Tibial nerve (tissue), 4 donors: ENCODE measurements at regions not wholly inside any gene's neighbourhood (a gene's known extent, or its start where the extent isn't known, plus 50 kb on each side); places are given as distances from the start of the nearest gene placed in this dataset.

Source experiments
- DNase-seq, 2 donors: peaks; one replicate each; pipeline ENCODE4 v3.0.0-alpha.2; 2019; ENCODE audit warnings: low spot score in 2 of 2
- H3K27ac ChIP-seq, 4 donors: fragments of 200-600 bp; sonication (generic) in 3 of 4; one replicate each; pipeline ENCODE4 v1.5.1; 2017 to 2019; ENCODE audit warnings: mild to moderate bottlenecking in 1 of 4
- H3K27me3 ChIP-seq, 2 donors: fragments of 200-600 bp; sonication (generic) in 1 of 2; one replicate each; pipeline versions ENCODE4 v1.5.1 to v1.6.0; 2017 to 2019
- H3K36me3 ChIP-seq, 3 donors: fragments of 200-600 bp; sonication (generic); one replicate each; pipeline ENCODE4 v1.5.1; 2018 to 2019
- H3K4me1 ChIP-seq, 4 donors: fragments of 200-600 bp; sonication (generic) in 3 of 4; one replicate each; pipeline ENCODE4 v1.5.1; 2017 to 2019
- H3K4me3 ChIP-seq, 4 donors: fragments of 200-600 bp; sonication (generic) in 3 of 4; one replicate each; pipeline ENCODE4 v1.5.1; 2017 to 2019; ENCODE audit warnings: mild to moderate bottlenecking in 1 of 4, moderate library complexity in 1 of 4
- H3K9me3 ChIP-seq, 4 donors: fragments of 200-600 bp; sonication (generic) in 3 of 4; one replicate each; pipeline ENCODE4 v1.5.1; 2017 to 2019
- EP300 ChIP-seq, 2 donors: sonication (generic); formaldehyde crosslinking; IDR thresholded peaks; one replicate each; pipeline ENCODE4 v1.6.1; 2017; ENCODE audit warnings: antibody characterized with exemption in 2 of 2, mild to moderate bottlenecking in 1 of 2
- POLR2A ChIP-seq, 2 donors: fragments of 450-650 bp; IDR thresholded peaks; one replicate each; pipeline ENCODE4 v1.6.1; 2017; ENCODE audit warnings: antibody characterized with exemption in 2 of 2, mild to moderate bottlenecking in 2 of 2, moderate library complexity in 2 of 2
- WGBS, 2 donors: methylation state at CpG; one replicate each; pipeline ENCODE4 v1.1.5; 2018; 5-methylcytosine and 5-hydroxymethylcytosine counted together
- TF ChIP-seq, protein P1 (sequence below), 5 experiments: fragments of 200-600 bp in 3 of 5; fragments of 450-650 bp in 2 of 5; sonication (generic) in 3 of 5; IDR thresholded peaks; one replicate each; pipeline ENCODE4 v1.5.1; 2016 to 2019; ENCODE audit warnings: antibody characterized with exemption in 5 of 5, mild to moderate bottlenecking in 3 of 5, moderate library complexity in 2 of 5

DNA sequence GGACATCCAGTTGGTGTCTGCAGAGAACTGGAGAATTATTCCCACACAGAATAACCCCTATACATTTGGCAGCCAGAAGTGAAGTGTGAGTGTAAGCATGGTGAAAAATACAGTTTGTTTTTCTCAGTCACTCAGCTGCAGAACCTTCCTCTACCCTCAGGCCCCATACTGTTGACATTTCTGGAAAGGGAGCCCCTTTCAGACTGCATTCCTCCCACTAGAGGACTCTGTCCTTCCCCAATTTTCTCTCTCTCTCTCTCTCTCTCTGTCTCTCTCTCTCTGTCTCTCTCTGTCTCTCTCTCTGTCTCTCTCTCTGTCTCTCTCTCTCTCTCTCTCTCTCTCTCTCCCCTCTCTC lies 86.8 kb upstream of the STEAP1B start:
- no peak overlapping the region for H3K27ac ChIP-seq
- H3K36me3 ChIP-seq = no peaks in the 10 kb centered on the region
- H3K4me3 ChIP-seq = no peak overlapping the region
- DNase-seq = no peak
- TF ChIP-seq, protein P1, sequence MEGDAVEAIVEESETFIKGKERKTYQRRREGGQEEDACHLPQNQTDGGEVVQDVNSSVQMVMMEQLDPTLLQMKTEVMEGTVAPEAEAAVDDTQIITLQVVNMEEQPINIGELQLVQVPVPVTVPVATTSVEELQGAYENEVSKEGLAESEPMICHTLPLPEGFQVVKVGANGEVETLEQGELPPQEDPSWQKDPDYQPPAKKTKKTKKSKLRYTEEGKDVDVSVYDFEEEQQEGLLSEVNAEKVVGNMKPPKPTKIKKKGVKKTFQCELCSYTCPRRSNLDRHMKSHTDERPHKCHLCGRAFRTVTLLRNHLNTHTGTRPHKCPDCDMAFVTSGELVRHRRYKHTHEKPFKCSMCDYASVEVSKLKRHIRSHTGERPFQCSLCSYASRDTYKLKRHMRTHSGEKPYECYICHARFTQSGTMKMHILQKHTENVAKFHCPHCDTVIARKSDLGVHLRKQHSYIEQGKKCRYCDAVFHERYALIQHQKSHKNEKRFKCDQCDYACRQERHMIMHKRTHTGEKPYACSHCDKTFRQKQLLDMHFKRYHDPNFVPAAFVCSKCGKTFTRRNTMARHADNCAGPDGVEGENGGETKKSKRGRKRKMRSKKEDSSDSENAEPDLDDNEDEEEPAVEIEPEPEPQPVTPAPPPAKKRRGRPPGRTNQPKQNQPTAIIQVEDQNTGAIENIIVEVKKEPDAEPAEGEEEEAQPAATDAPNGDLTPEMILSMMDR (IDR thresholded peaks at IDR 0.05) = peak in 2 of 5 experiments; percentile 10 to 28
- no peak for TF ChIP-seq EP300 (IDR thresholded peaks at IDR 0.05)
- H3K4me1 ChIP-seq = peaks cover 0 to 49% (median 8%) of the 10 kb centered on the region in 4 donors
- H3K27me3 ChIP-seq = no peaks in the 10 kb centered on the region
- no peaks in the 10 kb centered on the region for H3K9me3 ChIP-seq

DNA sequence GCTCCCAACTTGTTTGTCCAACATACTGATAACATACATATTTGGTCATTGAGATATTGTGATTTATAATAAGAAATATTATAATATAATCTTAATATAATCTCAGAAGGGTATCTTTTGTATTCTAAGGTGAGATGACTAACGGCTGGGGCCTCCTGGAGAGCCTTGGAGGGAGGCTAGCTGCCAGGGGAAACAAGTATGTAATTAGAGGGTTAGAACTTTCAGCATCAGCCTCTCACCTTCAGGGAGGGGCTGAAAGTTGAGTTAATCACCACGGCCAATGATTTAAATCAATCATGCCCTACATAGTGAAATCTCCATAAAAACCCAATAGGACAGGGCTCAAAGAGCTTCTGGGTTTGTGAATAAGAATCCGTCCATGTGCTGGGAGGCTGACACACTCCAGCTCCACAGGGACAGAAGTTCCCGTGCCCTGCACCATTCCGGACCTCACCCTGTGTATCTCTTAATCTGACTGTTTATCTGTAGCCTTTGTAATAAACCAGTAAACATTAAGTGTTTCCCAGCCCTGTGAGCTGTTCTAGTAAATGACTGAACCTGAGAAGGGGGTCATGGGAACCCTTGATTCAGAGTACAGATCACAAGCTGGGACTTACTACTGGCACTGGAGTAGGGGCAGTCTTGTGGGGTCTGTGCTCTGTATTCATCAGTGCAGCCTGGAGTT lies 86.3 kb upstream of the STEAP1B start:
- Histone ChIP-seq H3K36me3 (no peaks in the 10 kb centered on the region), H3K9me3 (no peaks in the 10 kb centered on the region), H3K27me3 (no peaks in the 10 kb centered on the region), H3K4me3 (no peak overlapping the region), H3K27ac (no peak overlapping the region), H3K4me1 (peaks cover 0 to 49% (median 8%) of the 10 kb centered on the region in 4 donors)
- no peak for DNase-seq
- TF ChIP-seq POLR2A (IDR thresholded peaks at IDR 0.05) (no peak), EP300 (IDR thresholded peaks at IDR 0.05) (no peak)
- WGBS, 2 donors = 79 to 82% methylated on average over 5 of the region's 5 CpGs

DNA sequence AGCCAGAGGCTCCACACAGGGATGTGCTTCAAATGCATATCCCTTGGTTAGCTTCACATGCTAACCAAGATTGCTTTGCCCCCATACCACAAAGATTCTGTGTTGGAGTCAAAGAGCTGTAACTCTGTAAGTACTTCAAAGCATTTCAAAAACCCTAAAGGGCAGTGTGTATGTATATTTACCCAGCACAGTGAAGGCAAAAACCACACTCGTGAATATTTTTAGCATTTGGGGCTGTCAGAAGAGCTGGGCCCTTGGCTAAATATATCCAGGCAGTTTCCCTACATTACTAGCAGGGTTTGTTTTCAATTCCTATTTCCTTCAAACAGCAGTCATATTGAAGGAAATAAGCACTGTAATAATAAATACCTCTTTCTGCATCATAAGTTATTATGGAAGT lies 84.2 kb upstream of the STEAP1B start:
- H3K27me3 ChIP-seq = no peaks in the 10 kb centered on the region
- H3K27ac ChIP-seq = no peak overlapping the region
- no peaks in the 10 kb centered on the region for H3K9me3 ChIP-seq
- TF ChIP-seq POLR2A (IDR thresholded peaks at IDR 0.05) (no peak), EP300 (IDR thresholded peaks at IDR 0.05) (no peak)
- TF ChIP-seq, protein P1 (IDR thresholded peaks at IDR 0.05) = no peak
- no peaks in the 10 kb centered on the region for H3K36me3 ChIP-seq
- no peak for DNase-seq
- peaks cover 0 to 31% (median 0%) of the 10 kb centered on the region in 4 donors for H3K4me1 ChIP-seq
- H3K4me3 ChIP-seq = no peak overlapping the region
- whole genome bisulfite sequencing, 2 donors = 52 to 58% methylated on average over 1 of the region's 1 CpG

GRCh38 chr7:22582863-22583622 lies 83.1 kb upstream of the STEAP1B start:
- no peaks in the 10 kb centered on the region for H3K36me3 ChIP-seq
- H3K27ac ChIP-seq = no peak overlapping the region
- H3K9me3 ChIP-seq = no peaks in the 10 kb centered on the region
- no peaks in the 10 kb centered on the region for H3K27me3 ChIP-seq
- peaks cover 0 to 24% (median under 1%) of the 10 kb centered on the region in 4 donors for H3K4me1 ChIP-seq
- TF ChIP-seq EP300 (IDR thresholded peaks at IDR 0.05) (peak in 1 of 2 donors; percentile 12), POLR2A (IDR thresholded peaks at IDR 0.05) (no peak)
- 58 to 60% methylated on average over 7 of the region's 7 CpGs for WGBS, 2 donors
- H3K4me3 ChIP-seq = no peak overlapping the region
- no peak for DNase-seq

GRCh38 chr7:22581099-22581498 lies 81.1 kb upstream of the STEAP1B start:
- Histone ChIP-seq H3K4me1 (peaks cover 0 to 27% (median 5%) of the 10 kb centered on the region in 4 donors), H3K9me3 (no peaks in the 10 kb centered on the region), H3K36me3 (no peaks in the 10 kb centered on the region), H3K27me3 (no peaks in the 10 kb centered on the region), H3K27ac (no peak overlapping the region), H3K4me3 (no peak overlapping the region)
- 91 to 93% methylated on average over 3 of the region's 3 CpGs for WGBS, 2 donors
- DNase-seq = no peak
- TF ChIP-seq POLR2A (IDR thresholded peaks at IDR 0.05) = no peak
- no peak for TF ChIP-seq EP300 (IDR thresholded peaks at IDR 0.05)
- TF ChIP-seq, protein P1 (IDR thresholded peaks at IDR 0.05) = no peak

DNA sequence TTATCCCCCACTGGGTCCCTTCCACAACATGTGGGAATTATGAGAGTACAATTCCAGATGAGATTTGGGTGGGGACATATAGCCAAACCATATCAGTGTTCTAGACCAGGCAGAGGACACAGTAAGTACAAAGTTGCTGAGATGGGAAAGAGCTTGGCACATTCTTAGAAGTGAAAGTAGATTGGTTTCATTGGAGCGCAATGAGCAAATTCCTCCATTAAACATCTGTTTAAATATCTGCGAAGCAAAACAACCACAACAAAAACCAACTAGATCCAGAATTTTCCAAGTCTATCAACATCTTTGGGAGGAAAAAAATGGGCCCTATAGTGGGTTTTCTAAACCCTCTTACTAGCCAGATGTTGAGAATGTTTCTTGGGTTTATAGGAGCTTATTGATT lies 80.0 kb upstream of the STEAP1B start:
- Histone ChIP-seq H3K27ac (no peak overlapping the region), H3K9me3 (no peaks in the 10 kb centered on the region), H3K36me3 (no peaks in the 10 kb centered on the region), H3K27me3 (no peaks in the 10 kb centered on the region), H3K4me1 (peaks cover 0 to 31% (median 5%) of the 10 kb centered on the region in 4 donors), H3K4me3 (no peak overlapping the region)
- TF ChIP-seq, protein P1 (IDR thresholded peaks at IDR 0.05) = no peak
- TF ChIP-seq EP300 (IDR thresholded peaks at IDR 0.05) (no peak), POLR2A (IDR thresholded peaks at IDR 0.05) (no peak)
- DNase-seq = no peak
- WGBS, 2 donors = 71 to 83% methylated on average over 2 of the region's 2 CpGs
